GM12875 (cell line): ENCODE measurements at regions not wholly inside any gene's neighbourhood (a gene's known extent, or its start where the extent isn't known, plus 50 kb on each side); places are given as distances from the start of the nearest gene placed in this dataset.

Source experiments
- H3K4me3 ChIP-seq: one replicate; pipeline ENCODE4 v1.5.1; 2011; ENCODE audit warnings: low read depth, low read length, control low read depth
- CTCF ChIP-seq: IDR thresholded peaks from 2 replicates; pipeline ENCODE4 v1.5.1; 2011; ENCODE audit warnings: low read depth, mild to moderate bottlenecking, control low read depth, inconsistent platforms, low read length, moderate library complexity, borderline replicate concordance; ENCODE audit not compliant: insufficient read depth

GRCh38 chr14:82422230-82422629 lies 888.6 kb upstream of the SEL1L start:
- no peak for TF ChIP-seq CTCF
- H3K4me3 ChIP-seq, result no peak overlapping the region

GRCh38 chr14:82425261-82425660 lies 891.6 kb upstream of the SEL1L start:
- no peak for TF ChIP-seq CTCF
- H3K4me3 ChIP-seq, result no peak overlapping the region

GRCh38 chr14:82431031-82431430 lies 897.4 kb upstream of the SEL1L start:
- H3K4me3 ChIP-seq, result no peak overlapping the region
- TF ChIP-seq CTCF, result no peak

GRCh38 chr14:82432301-82433105 lies 898.9 kb upstream of the SEL1L start:
- no peak overlapping the region for H3K4me3 ChIP-seq
- TF ChIP-seq CTCF, result no peak

GRCh38 chr14:82438436-82438835 lies 904.8 kb upstream of the SEL1L start:
- no peak for TF ChIP-seq CTCF
- no peak overlapping the region for H3K4me3 ChIP-seq

- H3K4me3 ChIP-seq, result no peak overlapping the region
Measured at GRCh38 chr14:82441270-82441669, 907.6 kb upstream of the SEL1L start.

More at GRCh38 chr14:82441270-82441669, 907.6 kb upstream of the SEL1L start:
- TF ChIP-seq CTCF, result no peak
